DND-41 (cell line): ENCODE measurements at regions not wholly inside any gene's neighbourhood (a gene's known extent, or its start where the extent isn't known, plus 50 kb on each side); places are given as distances from the start of the nearest gene placed in this dataset.

Source experiments
- CTCF ChIP-seq: IDR thresholded peaks from 2 replicates; pipeline ENCODE4 v1.5.1; 2012; ENCODE audit warnings: borderline replicate concordance, low read length, moderate library complexity, mild to moderate bottlenecking; ENCODE audit not compliant: poor library complexity, severe bottlenecking; ENCODE audit errors: extremely low read depth
- EZH2 ChIP-seq: IDR thresholded peaks from 3 replicates; pipeline ENCODE4 v1.6.1; 2012; ENCODE audit warnings: borderline replicate concordance, low read depth, mild to moderate bottlenecking, moderate library complexity, low read length, inconsistent platforms; ENCODE audit not compliant: severe bottlenecking

GRCh38 chr16:65476448-65476955 lies 354.6 kb upstream of the CDH11 start:
- TF ChIP-seq CTCF: no peak
- TF ChIP-seq EZH2: no peak
